GM12878 (cell line): ENCODE measurements at regions not wholly inside any gene's neighbourhood (a gene's known extent, or its start where the extent isn't known, plus 50 kb on each side); places are given as distances from the start of the nearest gene placed in this dataset.
A peak's percentile ranks its signal among the peaks of the same experiment; 100 is the strongest.

Experiments used
- ATAC-seq: fragments of 200-7000 bp; cut with Tn5 transposase; 3 replicates; pipeline ENCODE4 v1.9.1; 2020; ENCODE audit warnings: mild to moderate bottlenecking, moderate library complexity
- BruUV-seq: library from RNA; stranded (reverse); fragments of 400-500 nt; replicated peaks from 2 replicates; lab custom pipeline; 2021; lab: Mats Ljungman, UMichigan
- CTCF ChIA-PET: fragments of 300-600 bp; sonication (Branson Sonifier 250); formaldehyde crosslinking; extraction: SDS; loops from one replicate; lab custom pipeline; 2021; ENCODE audit warnings: inconsistent platforms; lab: Yijun Ruan, JAX
- POLR2A ChIA-PET: fragments of 350-600 bp; formaldehyde crosslinking; extraction: SDS; loops from one replicate; lab custom pipeline; 2021; ENCODE audit warnings: inconsistent platforms; lab: Charles Lee
- RAD21 ChIA-PET: fragments of 300-600 bp; sonication (Branson Sonifier 250); formaldehyde crosslinking; loops from one replicate; lab custom pipeline; 2023; ENCODE audit warnings: antibody characterized with exemption; ENCODE audit not compliant: unreplicated experiment; lab: Charles Lee
- SMC1A ChIA-PET: fragments of 300-600 bp; sonication (Branson Sonifier 250); formaldehyde crosslinking; loops from one replicate; lab custom pipeline; 2023; ENCODE audit not compliant: unreplicated experiment, uncharacterized antibody; lab: Charles Lee
- DNase-seq: peaks from one replicate; pipeline ENCODE4 v3.0.0-alpha.2; 2011; ENCODE audit warnings: low read depth, low spot score
- FAIRE-seq: peaks from 3 replicates; lab custom pipeline; 2011; peaks lifted over from hg19 to GRCh38; lab: Jason Lieb, UNC
- H2AFZ ChIP-seq: 2 replicates; pipeline ENCODE4 v1.6.0; 2011; ENCODE audit warnings: low read depth, low read length, control low read depth; ENCODE audit not compliant: control insufficient read depth
- H3K27ac ChIP-seq: 2 replicates; pipeline ENCODE4 v1.5.1; 2011; ENCODE audit warnings: control low read depth; ENCODE audit not compliant: control insufficient read depth, insufficient read depth
- H3K27me3 ChIP-seq, 2 experiments: replicated peaks in 1 of 2; 2 replicates each; pipeline versions ENCODE4 v1.6.0 to v1.6.1; 2011; ENCODE audit warnings: low read length in 1 of 2; ENCODE audit not compliant: control insufficient read depth in 2 of 2, insufficient read depth in 2 of 2
- H3K36me3 ChIP-seq, 2 experiments: 2 replicates each; pipeline ENCODE4 v1.5.1; 2011; ENCODE audit warnings: low read length in 1 of 2; ENCODE audit not compliant: control insufficient read depth in 2 of 2, insufficient read depth in 2 of 2
- H3K4me1 ChIP-seq: 2 replicates; pipeline ENCODE4 v1.6.1; 2011; ENCODE audit warnings: mild to moderate bottlenecking, low read length, moderate library complexity, mixed read lengths; ENCODE audit not compliant: control insufficient read depth, insufficient read depth
- H3K4me2 ChIP-seq: 2 replicates; pipeline ENCODE4 v1.6.0; 2011; ENCODE audit warnings: control low read depth; ENCODE audit not compliant: control insufficient read depth, insufficient read depth
- H3K4me3 ChIP-seq: fragments of 200-600 bp; sonication (generic); 2 replicates; pipeline ENCODE4 v1.5.1; 2016
- H3K79me2 ChIP-seq: 2 replicates; pipeline ENCODE4 v1.6.0; 2011; ENCODE audit warnings: low read length; ENCODE audit not compliant: control insufficient read depth, insufficient read depth
- H3K9ac ChIP-seq: 2 replicates; pipeline ENCODE4 v1.8.0; 2011; ENCODE audit warnings: low read length, control low read depth, mixed read lengths; ENCODE audit not compliant: control insufficient read depth, insufficient read depth
- H3K9me3 ChIP-seq: replicated peaks from 3 replicates; pipeline ENCODE4 v1.5.1; 2011; ENCODE audit warnings: mild to moderate bottlenecking, low read length; ENCODE audit not compliant: control insufficient read depth, insufficient read depth
- H4K20me1 ChIP-seq: 2 replicates; pipeline ENCODE4 v1.6.0; 2011; ENCODE audit not compliant: control insufficient read depth, insufficient read depth
- BHLHE40 ChIP-seq, 2 experiments: fragments of 450-650 bp in 1 of 2; IDR thresholded peaks; 2 replicates each; pipeline ENCODE4 v1.6.1; 2011 to 2017; ENCODE audit warnings: low read depth in 2 of 2, borderline replicate concordance in 1 of 2, improper control_type of control experiment in 1 of 2, low read length in 1 of 2, mild to moderate bottlenecking in 1 of 2
- FOXM1 ChIP-seq: IDR thresholded peaks from 2 replicates; pipeline ENCODE4 v1.6.1; 2012; ENCODE audit warnings: low read depth, mild to moderate bottlenecking, inconsistent platforms, low read length, moderate library complexity
- IKZF1 ChIP-seq: fragments of 450-650 bp; conservative IDR thresholded peaks from 2 replicates; pipeline ENCODE4 v1.6.1; 2017; ENCODE audit warnings: antibody characterized with exemption, mild to moderate bottlenecking
- NR2C1 ChIP-seq: fragments of 450-650 bp; IDR thresholded peaks from 2 replicates; pipeline ENCODE4 v1.6.1; 2017; ENCODE audit warnings: antibody characterized with exemption, mild to moderate bottlenecking, moderate library complexity
- SKIL ChIP-seq: fragments of 450-650 bp; IDR thresholded peaks from 2 replicates; pipeline ENCODE4 v1.6.1; 2017; ENCODE audit warnings: mild to moderate bottlenecking, low read depth, inconsistent platforms; ENCODE audit not compliant: poor library complexity, severe bottlenecking
- WGBS: methylation state at CpG from one replicate; pipeline ENCODE4 v1.1.6; 2016; ENCODE audit warnings: low lambda C conversion rate; ENCODE audit not compliant: insufficient replicate concordance, insufficient coverage; ENCODE audit errors: missing lambda C conversion rate; 5-methylcytosine and 5-hydroxymethylcytosine counted together
- in situ Hi-C: fragments of 300-500 bp; cut with MboI; formaldehyde crosslinking; loops from 9 replicates; pipeline ENCODE4 v1.14.3; 2018; ENCODE audit warnings: mixed read lengths
- intact Hi-C: fragments of 100-400 bp; cut with micrococcal nuclease; formaldehyde crosslinking; loops from one replicate; pipeline ENCODE4 v1.14.2; 2022; ENCODE audit not compliant: unreplicated experiment

- ChIA-PET SMC1A (no interaction called here), POLR2A (no interaction called here)
- Histone ChIP-seq H3K27ac (no peak overlapping the region), H3K9ac (no peak overlapping the region), H2AFZ (no peak overlapping the region), H3K4me1 (no peaks in the 10 kb centered on the region)
- in situ Hi-C loops, result no loop called here
- ATAC-seq (peak; percentile 93), DNase-seq (no peak)
- BruUV-seq, result no TSS peak
- no peak for TF ChIP-seq FOXM1
- peak in 1 of 2 experiments; percentile 32; a peak in 1 of 4 replicates for TF ChIP-seq BHLHE40 (IDR thresholded peaks at IDR 0.05; ENCODE audit: borderline replicate concordance in 1 of 2, low read depth in 2 of 2, low read length in 1 of 2)
- peak; percentile 42; the same call in 1 of the 2 replicates for TF ChIP-seq IKZF1
- no peak for TF ChIP-seq SKIL
- peak; percentile 28; the same call in 1 of the 2 replicates for TF ChIP-seq NR2C1
- TF ChIP-seq, all 136 proteins: peak for 3
- Histone ChIP-seq H3K4me2 (no peak overlapping the region), H3K9me3 (no peaks in the 10 kb centered on the region), H3K27me3 (no peaks in the 10 kb centered on the region), H4K20me1 (no peaks in the 10 kb centered on the region), H3K79me2 (no peaks in the 10 kb centered on the region), H3K4me3 (no peak overlapping the region), H3K36me3 (no peaks in the 10 kb centered on the region)
- FAIRE-seq, result no peak
- RAD21 ChIA-PET, result no interaction called here
- WGBS, result 38% methylated on average over 7 of the region's 7 CpGs
- CTCF ChIA-PET, result no interaction called here
- intact Hi-C loops, result no loop called here
Measured at GRCh38 chr13:110030394-110030928, 244.1 kb upstream of the IRS2 start.
